GM21528 (cell line): ENCODE measurements at regions not wholly inside any gene's neighbourhood (a gene's known extent, or its start where the extent isn't known, plus 50 kb on each side); places are given as distances from the start of the nearest gene placed in this dataset.
"Not testable (repeated sequence)": the region's sequence is repeated elsewhere in the genome, so short reads cannot be mapped to it uniquely, and the experiment has no call there.

Experiments
- ATAC-seq: cut with Tn5 transposase; IDR thresholded peaks from one replicate; pipeline ENCODE4 v1.9.1; 2021; ENCODE audit warnings: mild to moderate bottlenecking, moderate library complexity; ENCODE audit not compliant: unreplicated experiment, low FRiP score

DNA sequence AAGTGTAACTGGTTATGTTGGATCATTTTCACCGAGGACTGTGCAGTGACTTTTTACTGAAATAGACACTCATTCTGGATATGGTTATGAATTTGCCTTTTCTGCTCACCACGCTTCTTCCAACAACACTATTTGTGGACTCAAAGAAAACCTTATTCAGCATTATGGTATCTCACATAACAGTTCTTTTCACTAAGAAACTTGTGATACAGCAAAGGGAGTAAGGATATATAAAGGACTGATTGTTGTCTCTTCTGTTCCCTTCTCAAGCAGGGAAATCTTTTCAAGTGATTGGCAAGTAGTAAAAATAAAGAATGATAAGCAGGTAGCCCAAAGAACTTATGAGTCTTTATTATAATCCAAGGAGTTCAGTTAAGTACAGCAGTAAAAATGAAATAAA, 131.5 kb upstream of the SV2C start:
- ATAC-seq = no peak

- ATAC-seq = no peak
Observed at GRCh38 chr5:75951158-75951557, 132.0 kb upstream of the SV2C start.

- no peak for ATAC-seq
Observed at GRCh38 chr5:75948438-75948837, 134.7 kb upstream of the SV2C start.

GRCh38 chr5:75940418-75940817, 142.8 kb upstream of the SV2C start:
- ATAC-seq = no peak

DNA sequence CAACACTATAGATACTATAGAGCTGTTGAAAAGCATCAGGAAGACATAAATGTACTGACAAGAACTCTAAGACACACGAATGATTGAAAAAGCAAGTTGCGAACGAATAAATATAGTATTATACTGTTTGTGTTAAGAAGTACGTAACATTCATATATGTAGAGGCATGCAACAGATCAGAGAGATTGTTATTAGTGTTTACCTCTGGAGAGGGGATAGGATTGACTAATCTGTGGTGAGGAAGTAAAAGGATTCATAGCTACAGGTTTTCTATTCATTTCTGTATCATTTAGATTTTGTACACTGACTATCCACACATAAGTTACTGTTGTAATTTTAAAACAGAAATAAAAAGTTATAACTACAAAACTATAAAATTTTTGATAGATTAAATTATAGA, 147.6 kb upstream of the SV2C start:
- no peak for ATAC-seq

- no peak for ATAC-seq
Observed at GRCh38 chr5:75933489-75933888, 149.7 kb upstream of the SV2C start.

- no peak for ATAC-seq
Observed at GRCh38 chr5:75931175-75931574, 152.0 kb upstream of the SV2C start.

DNA sequence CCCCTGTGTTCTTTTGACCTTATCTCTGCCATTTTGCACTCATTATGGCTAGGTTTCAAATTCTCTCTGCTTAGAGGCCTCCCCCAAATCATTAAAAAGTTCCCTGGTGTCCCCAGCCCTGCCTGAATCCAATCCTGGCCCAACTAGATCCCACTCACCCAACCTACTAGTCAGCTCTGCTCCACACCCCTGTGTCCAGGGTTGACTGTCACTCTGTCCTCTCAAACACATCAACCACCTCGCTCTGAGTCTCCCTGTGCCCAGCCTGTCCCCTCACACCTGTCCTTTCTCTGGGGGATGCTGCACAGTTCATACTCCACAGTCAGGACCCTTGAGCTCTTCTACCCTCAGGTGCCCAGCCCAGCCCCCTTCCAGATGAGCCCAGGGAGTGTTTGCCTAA, 154.2 kb upstream of the SV2C start:
- no peak for ATAC-seq

GRCh38 chr5:75922480-75922879, 160.7 kb upstream of the SV2C start:
- no peak for ATAC-seq

- no peak for ATAC-seq
Observed at GRCh38 chr5:75921011-75921410, 162.2 kb upstream of the SV2C start.

GRCh38 chr5:75916144-75916543, 167.0 kb upstream of the SV2C start:
- ATAC-seq = no peak

- ATAC-seq = no peak
Observed at GRCh38 chr5:75909223-75909622, 174.0 kb upstream of the SV2C start.

DNA sequence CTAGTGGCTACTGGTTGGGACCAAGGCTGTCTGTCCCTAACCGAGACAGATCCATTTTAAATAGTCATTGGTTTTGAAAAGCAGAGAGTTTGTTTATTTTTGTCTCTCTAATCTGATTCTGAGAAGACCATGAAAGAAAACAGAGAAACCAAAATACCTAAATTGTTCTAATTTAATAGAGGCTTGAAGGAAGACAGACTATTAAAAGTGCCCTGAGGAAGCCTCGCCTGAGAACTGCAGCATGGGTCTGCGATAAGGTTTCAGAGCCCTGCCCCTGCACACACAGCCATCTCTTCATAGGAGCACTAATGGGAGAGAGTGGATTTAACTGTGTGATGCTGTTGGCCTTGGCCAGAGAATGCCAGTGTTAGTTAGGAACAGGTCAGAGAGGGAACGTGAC, 175.5 kb upstream of the SV2C start:
- no peak for ATAC-seq

DNA sequence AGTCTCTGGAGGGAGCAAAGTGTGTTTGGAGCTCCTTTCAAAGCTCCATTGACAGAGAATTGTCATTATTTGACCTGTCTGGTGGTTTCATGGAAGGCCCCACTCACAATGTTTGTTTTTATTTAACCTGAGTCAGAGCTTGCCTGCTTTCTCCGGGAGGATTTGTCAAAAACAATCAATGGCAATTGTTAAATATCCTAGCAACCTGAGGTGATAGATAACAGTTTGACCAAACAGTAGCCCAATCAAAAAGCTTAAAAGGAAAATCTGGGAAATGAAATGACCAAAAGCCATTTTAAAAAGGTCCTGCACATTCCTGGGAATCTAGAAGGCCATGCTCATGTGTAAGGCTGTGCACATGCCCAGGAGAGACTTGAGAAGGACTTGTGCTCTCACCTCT, 177.2 kb upstream of the POC5 start:
- no peak for ATAC-seq

- no peak for ATAC-seq
Observed at GRCh38 chr5:75891736-75892135, 174.5 kb upstream of the POC5 start.

GRCh38 chr5:75891020-75891419, 173.8 kb upstream of the POC5 start:
- no peak for ATAC-seq

DNA sequence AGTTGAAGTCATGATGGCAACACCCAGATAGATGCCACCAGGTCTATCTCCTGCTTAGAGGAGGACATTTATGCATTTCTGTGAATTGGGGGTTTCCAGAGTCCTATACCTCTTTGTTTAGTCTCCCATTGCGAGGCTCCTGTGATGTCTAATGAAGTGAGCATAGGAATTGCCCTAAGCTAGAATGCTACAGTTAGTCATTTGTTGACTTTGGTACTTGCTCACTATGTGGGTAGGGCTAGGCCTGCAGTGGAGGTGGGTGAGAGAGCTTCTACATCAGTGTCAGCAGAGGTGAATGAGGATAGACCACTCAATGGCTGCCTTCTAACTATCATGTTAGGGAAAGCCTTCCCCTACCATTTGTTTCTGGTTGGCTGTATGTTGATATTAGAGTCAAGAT, 173.3 kb upstream of the POC5 start:
- no peak for ATAC-seq

DNA sequence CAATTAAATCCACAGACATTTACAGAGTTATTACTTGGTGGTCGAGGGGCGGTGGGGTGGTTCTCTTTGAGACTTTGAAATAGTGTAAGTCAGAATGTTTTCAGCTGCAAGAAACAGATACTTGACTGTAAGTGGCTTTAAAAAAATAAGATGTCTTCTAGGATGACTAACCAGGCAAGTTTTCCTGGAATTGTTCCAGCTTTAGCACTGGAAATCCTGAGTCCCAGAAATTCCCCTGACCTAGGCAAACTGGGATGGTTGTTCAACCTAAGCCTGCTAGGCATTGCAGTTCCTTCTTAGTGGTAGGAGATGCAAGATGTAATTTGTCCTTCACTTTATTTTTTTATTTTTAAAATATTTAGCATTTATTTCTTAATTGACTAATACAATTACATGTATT, 169.5 kb upstream of the POC5 start:
- no peak for ATAC-seq

- no peak for ATAC-seq
Observed at GRCh38 chr5:75885849-75886596, 168.8 kb upstream of the POC5 start.

GRCh38 chr5:75885321-75885720, 168.1 kb upstream of the POC5 start:
- no peak for ATAC-seq

DNA sequence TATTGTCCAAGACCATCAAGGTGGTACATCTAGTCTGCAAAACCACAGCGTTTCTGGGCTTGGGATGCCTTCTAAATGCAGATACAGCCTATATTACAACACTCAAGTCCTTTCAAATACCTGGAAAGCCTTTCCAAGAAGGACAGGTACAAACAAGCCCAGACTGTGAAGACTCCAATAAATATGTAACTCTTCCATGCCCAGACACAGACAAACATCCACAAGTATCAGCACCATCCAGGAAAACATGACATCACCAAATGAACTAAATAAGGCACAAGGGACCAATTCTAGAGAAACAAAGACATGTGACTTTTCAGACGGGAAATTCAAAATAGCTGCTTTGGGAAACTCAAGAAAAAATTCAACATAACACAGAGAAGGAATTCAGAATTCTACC, 152.7 kb upstream of the POC5 start:
- ATAC-seq = no peak

GRCh38 chr5:75862872-75863271, 145.6 kb upstream of the POC5 start:
- no peak for ATAC-seq

- not testable (repeated sequence) for ATAC-seq
Observed at GRCh38 chr5:75859621-75860020, 142.4 kb upstream of the POC5 start.
